ENCODE measurements at regions not wholly inside any gene's neighbourhood (a gene's known extent, or its start where the extent isn't known, plus 50 kb on each side); places are given as distances from the start of the nearest gene placed in this dataset.

GRCh38 chr4:59060002-59060846, 1950.0 kb upstream of the IGFBP7 start:
- H3K9me3 ChIP-seq (ENCODE audit: control insufficient read depth, low read depth, low read length): no peaks in the 10 kb centered on the region
- no peak overlapping the region for H2BK120ac ChIP-seq (ENCODE audit: low read depth, low read length, poor library complexity, severe bottlenecking)
- H2AFZ ChIP-seq (ENCODE audit: low read length): no peak overlapping the region
- no peak for TF ChIP-seq CTCF (conservative IDR thresholded peaks at IDR 0.05)
- no peak overlapping the region for H4K5ac ChIP-seq (ENCODE audit: insufficient read length, low read depth, low read length)
- H3K27me3 Mint-ChIP-seq (ENCODE audit: low read depth): no peaks in the 10 kb centered on the region
- H3K4me2 ChIP-seq (ENCODE audit: insufficient read depth, insufficient read length, low read length): no peak overlapping the region
- no peak overlapping the region for H2BK12ac ChIP-seq (ENCODE audit: insufficient read length, low read depth, low read length)
- no peaks in the 10 kb centered on the region for H3K79me2 ChIP-seq (ENCODE audit: insufficient read depth, low read length)
- peak overlapping the region; percentile 47; the same call in 1 of the 2 replicates for H3K14ac ChIP-seq (ENCODE audit: insufficient read depth, low read length)
- H3K4me1 Mint-ChIP-seq: no peaks in the 10 kb centered on the region
- no peak overlapping the region for H4K8ac ChIP-seq (replicated peaks; ENCODE audit: insufficient read length, low read depth, low read length)
- no peak overlapping the region for H2AK5ac ChIP-seq (ENCODE audit: insufficient read length, low read length)
- no peak overlapping the region for H4K91ac ChIP-seq (ENCODE audit: insufficient read length, low read depth, low read length)
- H3K27ac Mint-ChIP-seq: no peak overlapping the region; a peak in 1 of 7 replicates
- H3K79me1 ChIP-seq (ENCODE audit: insufficient read depth, low read depth, low read length, poor library complexity, severe bottlenecking): no peaks in the 10 kb centered on the region
- no peak overlapping the region for H3K4me3 Mint-ChIP-seq
- no peak overlapping the region for H2BK20ac ChIP-seq (ENCODE audit: low read depth, low read length, poor library complexity, severe bottlenecking)
- H2BK5ac ChIP-seq (ENCODE audit: insufficient read length, low read length): no peak overlapping the region
- no peaks in the 10 kb centered on the region for H3K27me3 ChIP-seq (ENCODE audit: insufficient read depth, low read length)
- no peak overlapping the region for H3K9ac ChIP-seq (ENCODE audit: extremely low read depth, insufficient read length, low read length)
- H3K9me3 Mint-ChIP-seq: no peaks in the 10 kb centered on the region
- H3K23me2 ChIP-seq (ENCODE audit: insufficient read length, low read depth, low read length, poor library complexity, severe bottlenecking): no peaks in the 10 kb centered on the region
- H3K4ac ChIP-seq (ENCODE audit: low read depth, low read length): no peak overlapping the region
- no peaks in the 10 kb centered on the region for H4K20me1 ChIP-seq (ENCODE audit: control insufficient read depth, insufficient read depth, insufficient read length)
- no peak for DNase-seq
- no peak overlapping the region for H2BK15ac ChIP-seq (ENCODE audit: low read depth, low read length)
- no peaks in the 10 kb centered on the region for H3K4me1 ChIP-seq (ENCODE audit: insufficient read depth, low read length)
- no peak overlapping the region for H3K23ac ChIP-seq (ENCODE audit: insufficient read length, low read depth, low read length)
- no peak overlapping the region for H3K27ac ChIP-seq (ENCODE audit: insufficient read length, low read depth, low read length)
- H3T11ph ChIP-seq (ENCODE audit: low read length): no peak overlapping the region
- H3K56ac ChIP-seq (ENCODE audit: insufficient read length, low read depth, low read length): no peak overlapping the region
- no peak overlapping the region for H3K18ac ChIP-seq (ENCODE audit: insufficient read length, low read depth, low read length)
- WGBS (ENCODE audit: extremely low coverage, insufficient read length, low lambda C conversion rate): no CpG with 5 or more reads among the region's 13 CpGs
- H3K36me3 Mint-ChIP-seq (ENCODE audit: insufficient read depth in 1 of 3, low read depth in 3 of 3): no peaks in the 10 kb centered on the region; a peak in 1 of 7 replicates

Data from H9 (cell line).